Activated CD4-positive, alpha-beta T cell treated with anti-CD3 and anti-CD28 coated beads, Interleukin-10, Interleukin-2, amounts not matched to agents 100 ng/mL and 50 ng/mL, durations not matched to agents 16 hours and 8 hours (primary cell): ENCODE measurements at regions not wholly inside any gene's neighbourhood (a gene's known extent, or its start where the extent isn't known, plus 50 kb on each side); places are given as distances from the start of the nearest gene placed in this dataset.

Experiments
- DNase-seq: peaks from one replicate; pipeline ENCODE4 v3.0.0-alpha.2; 2020

- no peak for DNase-seq
Measured at GRCh38 chr4:151829309-151829708, 68.5 kb upstream of the GATB start.

- DNase-seq, result no peak
Measured at GRCh38 chr4:151824656-151825055, 63.8 kb upstream of the GATB start.

DNA sequence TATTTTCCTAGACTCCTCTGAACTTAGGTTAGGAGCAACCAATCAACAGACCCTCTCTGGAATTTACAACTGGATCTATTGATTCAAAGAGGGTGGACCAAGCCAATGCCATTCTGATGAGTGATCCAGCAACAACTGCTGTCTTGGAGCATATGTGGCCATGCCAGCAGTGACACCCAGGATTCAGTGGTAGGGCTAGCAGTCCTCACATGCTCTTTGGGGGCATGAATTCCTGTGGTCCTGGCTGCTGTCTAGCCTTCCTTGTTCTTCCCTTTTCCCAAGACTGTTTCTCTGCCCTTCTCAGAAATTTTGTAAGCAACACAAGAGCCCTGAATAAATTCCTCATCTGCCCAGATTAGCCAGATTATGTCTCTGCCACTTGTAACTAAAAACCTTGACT is 61.5 kb upstream of the GATB start:
- no peak for DNase-seq

- no peak for DNase-seq
Measured at GRCh38 chr4:151820004-151820403, 59.2 kb upstream of the GATB start.

- no peak for DNase-seq
Measured at GRCh38 chr4:151811403-151811802, 50.6 kb upstream of the GATB start.
